Inferior parietal cortex (tissue), 1 donor: ENCODE measurements at regions not wholly inside any gene's neighbourhood (a gene's known extent, or its start where the extent isn't known, plus 50 kb on each side); places are given as distances from the start of the nearest gene placed in this dataset.
"Not testable (repeated sequence)": the region's sequence is repeated elsewhere in the genome, so short reads cannot be mapped to it uniquely, and the experiment has no call there.

Experiments used
- DNase-seq: peaks from one replicate; pipeline ENCODE4 v3.0.0-alpha.2; 2016; ENCODE audit errors: extremely low spot score

GRCh38 chr3:153901991-153902390, 219.2 kb upstream of the ARHGEF26 start:
- DNase-seq: no peak

- DNase-seq: no peak
These were observed 217.8 kb upstream of the ARHGEF26 start for GRCh38 chr3:153903430-153903829.

GRCh38 chr3:153906366-153906765, 214.8 kb upstream of the ARHGEF26 start:
- DNase-seq: no peak

- no peak for DNase-seq
These were observed 210.8 kb upstream of the ARHGEF26 start for GRCh38 chr3:153910387-153910786.

- DNase-seq: no peak
These were observed 210.1 kb upstream of the ARHGEF26 start for GRCh38 chr3:153911116-153911515.

- no peak for DNase-seq
These were observed 201.4 kb upstream of the ARHGEF26 start for GRCh38 chr3:153919773-153920172.

GRCh38 chr3:153921826-153922225, 199.4 kb upstream of the ARHGEF26 start:
- no peak for DNase-seq

- DNase-seq: no peak
These were observed 195.2 kb upstream of the ARHGEF26 start for GRCh38 chr3:153925841-153926514.

- peak; percentile 57 for DNase-seq
These were observed 194.1 kb upstream of the ARHGEF26 start for GRCh38 chr3:153927107-153927506.

- DNase-seq: no peak
These were observed 192.3 kb upstream of the ARHGEF26 start for GRCh38 chr3:153928851-153929250.

- DNase-seq: not testable (repeated sequence)
These were observed 187.7 kb upstream of the ARHGEF26 start for GRCh38 chr3:153933481-153933880.

GRCh38 chr3:153944084-153944483, 177.1 kb upstream of the ARHGEF26 start:
- DNase-seq: no peak

GRCh38 chr3:153951276-153951675, 169.9 kb upstream of the ARHGEF26 start:
- DNase-seq: no peak

GRCh38 chr3:153952091-153952490, 169.1 kb upstream of the ARHGEF26 start:
- no peak for DNase-seq

GRCh38 chr3:153956613-153957012, 164.6 kb upstream of the ARHGEF26 start:
- no peak for DNase-seq

- no peak for DNase-seq
These were observed 163.8 kb upstream of the ARHGEF26 start for GRCh38 chr3:153957421-153957820.

- DNase-seq: no peak
These were observed 162.3 kb upstream of the ARHGEF26 start for GRCh38 chr3:153958635-153959595.

GRCh38 chr3:153960458-153961074, 160.6 kb upstream of the ARHGEF26 start:
- no peak for DNase-seq

GRCh38 chr3:153961494-153961893, 159.7 kb upstream of the ARHGEF26 start:
- no peak for DNase-seq

- no peak for DNase-seq
These were observed 158.2 kb upstream of the ARHGEF26 start for GRCh38 chr3:153963012-153963411.

- no peak for DNase-seq
These were observed 153.9 kb upstream of the ARHGEF26 start for GRCh38 chr3:153967260-153967659.

GRCh38 chr3:153970047-153970446, 151.1 kb upstream of the ARHGEF26 start:
- no peak for DNase-seq
